ENCODE measurements at regions not wholly inside any gene's neighbourhood (a gene's known extent, or its start where the extent isn't known, plus 50 kb on each side); places are given as distances from the start of the nearest gene placed in this dataset.
"Not testable (repeated sequence)": the region's sequence is repeated elsewhere in the genome, so short reads cannot be mapped to it uniquely, and the experiment has no call there.

GRCh38 chr15:77905301-77905920, 172.1 kb downstream of the TBC1D2B start:
- Histone ChIP-seq H3K4me1 (peaks cover 0 to 4% of the 10 kb centered on the region in 2 donors), H3K27ac (no peak overlapping the region), H3K9me3 (no peaks in the 10 kb centered on the region), H3K36me3 (no peaks in the 10 kb centered on the region), H3K27me3 (no peaks in the 10 kb centered on the region), H3K4me3 (no peak overlapping the region)
- intact Hi-C loops (cut with DNase I), result no loop called here
- TF ChIP-seq CTCF (IDR thresholded peaks at IDR 0.05), result no peak
- peak in 1 of 2 donors; percentile 58 for DNase-seq (ENCODE audit: low spot score in 2 of 2)

- no peaks in the 10 kb centered on the region for H3K36me3 ChIP-seq
- H3K27ac ChIP-seq, result no peak overlapping the region
- intact Hi-C loops (cut with DNase I), result no loop called here
- peaks cover 0 to 4% of the 10 kb centered on the region in 2 donors for H3K4me1 ChIP-seq
- H3K27me3 ChIP-seq, result no peaks in the 10 kb centered on the region
- no peak overlapping the region for H3K4me3 ChIP-seq
- DNase-seq (ENCODE audit: low spot score in 2 of 2), result peak in 1 of 2 donors; percentile 44
- no peak for TF ChIP-seq CTCF (IDR thresholded peaks at IDR 0.05)
- no peaks in the 10 kb centered on the region for H3K9me3 ChIP-seq
Measured at GRCh38 chr15:77904901-77905300, 172.6 kb downstream of the TBC1D2B start.

DNA sequence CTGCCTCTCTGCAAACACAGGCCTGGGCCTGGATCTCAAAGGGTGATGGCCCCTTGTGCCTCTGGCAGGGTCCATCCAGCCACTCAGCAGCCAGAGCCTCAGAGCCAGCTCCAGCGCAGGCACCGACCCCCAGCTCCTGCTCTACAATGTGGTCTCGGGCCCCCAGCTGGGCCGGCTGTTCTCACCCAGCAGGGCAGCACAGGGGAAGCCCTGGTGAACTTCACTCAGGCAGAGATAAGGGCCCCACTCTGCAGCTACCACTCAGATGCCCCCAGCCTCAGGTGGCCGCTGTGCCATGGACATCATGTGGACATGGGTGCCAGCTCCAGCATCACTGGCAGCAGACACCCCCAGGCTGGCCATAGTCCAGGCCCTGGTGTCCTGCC, 173.1 kb downstream of the TBC1D2B start:
- DNase-seq (ENCODE audit: low spot score in 2 of 2), result peak in 1 of 2 donors; percentile 60
- Histone ChIP-seq H3K27me3 (no peaks in the 10 kb centered on the region), H3K9me3 (no peaks in the 10 kb centered on the region), H3K27ac (no peak overlapping the region), H3K4me1 (peaks cover 0 to 4% of the 10 kb centered on the region in 2 donors), H3K4me3 (no peak overlapping the region), H3K36me3 (no peaks in the 10 kb centered on the region)
- TF ChIP-seq CTCF (IDR thresholded peaks at IDR 0.05), result no peak
- intact Hi-C loops (cut with DNase I), result no loop called here

DNA sequence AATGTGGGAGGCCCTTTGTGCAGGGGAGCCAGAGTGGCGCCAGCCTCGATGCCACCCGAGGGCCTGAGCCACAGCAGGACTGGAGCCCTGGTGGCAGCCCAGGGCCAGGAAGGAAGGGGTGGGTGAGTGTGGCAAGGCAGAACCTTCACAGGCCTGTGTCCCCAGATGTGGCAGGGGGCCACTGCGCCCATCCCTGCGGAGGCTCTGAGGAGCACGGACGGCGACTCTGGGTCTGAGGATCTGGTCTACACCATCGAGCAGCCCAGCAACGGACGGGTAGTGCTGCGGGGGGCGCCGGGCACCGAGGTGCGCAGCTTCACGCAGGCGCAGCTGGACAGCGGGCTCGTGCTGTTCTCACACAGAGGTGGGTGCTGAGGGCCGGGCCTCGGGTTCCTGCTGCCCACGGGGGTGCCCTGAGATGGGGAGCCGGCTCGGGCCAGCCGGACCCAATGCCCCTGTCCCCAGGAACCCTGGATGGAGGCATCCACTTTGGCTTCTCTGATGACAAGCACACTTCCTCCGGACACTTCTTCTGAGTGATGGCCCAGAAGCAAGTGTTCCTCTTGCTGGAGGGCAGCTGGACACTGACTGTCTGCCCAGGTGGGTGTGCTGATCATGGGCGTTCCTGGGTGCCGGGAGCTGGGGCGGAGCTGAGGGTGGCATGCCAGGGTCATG, 173.6 kb downstream of the TBC1D2B start:
- intact Hi-C loops (cut with DNase I); H3K27ac ChIP-seq; H3K4me3 ChIP-seq; H3K4me1 ChIP-seq; H3K9me3 ChIP-seq; H3K27me3 ChIP-seq; H3K36me3 ChIP-seq: not testable (repeated sequence)
- DNase-seq (ENCODE audit: low spot score in 2 of 2), result peak in 1 of 2 donors; percentile 60

- H3K9me3 ChIP-seq; H3K4me3 ChIP-seq; intact Hi-C loops (cut with DNase I); H3K4me1 ChIP-seq; H3K36me3 ChIP-seq; H3K27me3 ChIP-seq; H3K27ac ChIP-seq: not testable (repeated sequence)
- peak; percentile 36 to 59 (median 38) for TF ChIP-seq CTCF (IDR thresholded peaks at IDR 0.05)
- DNase-seq (ENCODE audit: low spot score in 2 of 2), result peak in 1 of 2 donors; percentile 63
Measured at GRCh38 chr15:77902921-77903760, 174.4 kb downstream of the TBC1D2B start.

Data from ascending aorta (tissue), 2 donors.